OCI-LY1 (cell line): ENCODE measurements at regions not wholly inside any gene's neighbourhood (a gene's known extent, or its start where the extent isn't known, plus 50 kb on each side); places are given as distances from the start of the nearest gene placed in this dataset.

Source experiments
- H2AFZ ChIP-seq: fragments of 200-600 bp; sonication (generic), shearing (Covaris generic); 2 replicates; pipeline ENCODE4 v1.6.0; 2014; ENCODE audit warnings: antibody characterized with exemption, mild to moderate bottlenecking, low read length
- H3F3A ChIP-seq: fragments of 200-600 bp; sonication (generic), shearing (Covaris generic); 2 replicates; pipeline ENCODE4 v1.6.0; 2014; ENCODE audit warnings: mild to moderate bottlenecking, antibody characterized with exemption, low read length, moderate library complexity; ENCODE audit not compliant: insufficient read depth
- H3K27ac ChIP-seq: fragments of 200-600 bp; sonication (generic); 2 replicates; pipeline ENCODE4 v1.5.1; 2014; ENCODE audit warnings: low read length, mixed run types, mild to moderate bottlenecking, low read depth; ENCODE audit not compliant: poor library complexity, severe bottlenecking
- H3K27me3 ChIP-seq: fragments of 200-600 bp; sonication (generic); 2 replicates; pipeline ENCODE4 v1.6.0; 2014; ENCODE audit warnings: antibody characterized with exemption, mild to moderate bottlenecking, low read length, moderate library complexity; ENCODE audit not compliant: insufficient read depth
- H3K36me3 ChIP-seq: fragments of 200-600 bp; sonication (generic); 2 replicates; pipeline ENCODE4 v1.6.1; 2014; ENCODE audit warnings: mild to moderate bottlenecking, antibody characterized with exemption, low read length, moderate library complexity, mixed read lengths; ENCODE audit not compliant: insufficient read depth
- H3K4me1 ChIP-seq: fragments of 200-600 bp; sonication (generic); 2 replicates; pipeline ENCODE4 v1.5.1; 2014; ENCODE audit warnings: mild to moderate bottlenecking, low read length, moderate library complexity; ENCODE audit not compliant: insufficient read depth, severe bottlenecking
- H3K4me2 ChIP-seq: fragments of 200-600 bp; sonication (generic), shearing (Covaris generic); 2 replicates; pipeline ENCODE4 v1.6.1; 2014; ENCODE audit warnings: low read length
- H3K4me3 ChIP-seq: fragments of 200-600 bp; sonication (generic); 2 replicates; pipeline ENCODE4 v1.5.1; 2014; ENCODE audit warnings: low read length, low read depth, mild to moderate bottlenecking, mixed read lengths; ENCODE audit not compliant: poor library complexity, severe bottlenecking
- H3K79me2 ChIP-seq: fragments of 200-600 bp; shearing (Covaris generic); 2 replicates; pipeline ENCODE4 v1.6.1; 2016; ENCODE audit warnings: mixed run types, low read length, mixed read lengths; ENCODE audit not compliant: insufficient read depth
- H3K9ac ChIP-seq: fragments of 200-600 bp; sonication (generic), shearing (Covaris generic); 2 replicates; pipeline ENCODE4 v1.6.1; 2014; ENCODE audit warnings: mild to moderate bottlenecking, low read length, mixed read lengths
- H3K9me2 ChIP-seq: fragments of 200-600 bp; sonication (generic), shearing (Covaris generic); 2 replicates; pipeline ENCODE4 v1.6.1; 2014; ENCODE audit warnings: low read depth, mild to moderate bottlenecking, low read length, mixed read lengths
- H3K9me3 ChIP-seq: fragments of 200-600 bp; shearing (Covaris generic); 2 replicates; pipeline ENCODE4 v1.6.1; 2014; ENCODE audit warnings: low read length, mixed read lengths
- H4K20me1 ChIP-seq: fragments of 200-600 bp; sonication (generic), shearing (Covaris generic); 2 replicates; pipeline ENCODE4 v1.6.0; 2016; ENCODE audit warnings: mild to moderate bottlenecking, low read length; ENCODE audit not compliant: insufficient read depth
- EZH2 ChIP-seq: fragments of 200-600 bp; sonication (generic), shearing (Covaris generic); IDR thresholded peaks from 2 replicates; pipeline ENCODE4 v1.8.0; 2017; ENCODE audit warnings: borderline replicate concordance, mixed run types, mild to moderate bottlenecking, antibody characterized with exemption, low read length, moderate library complexity, mixed read lengths
- TF ChIP-seq, protein P1 (sequence below): fragments of 200-600 bp; sonication (generic), shearing (Covaris generic); IDR thresholded peaks from 2 replicates; pipeline ENCODE4 v1.5.1; 2017; ENCODE audit warnings: mild to moderate bottlenecking, antibody characterized with exemption, low read length, moderate library complexity, mixed read lengths

GRCh38 chr4:84366161-84366560, 132.9 kb downstream of the NKX6-1 start:
- Histone ChIP-seq H4K20me1 (no peaks in the 10 kb centered on the region), H3K27me3 (no peaks in the 10 kb centered on the region), H3K9ac (no peak overlapping the region), H3K4me3 (no peak overlapping the region), H3K27ac (no peak overlapping the region), H3K4me2 (no peak overlapping the region), H3K36me3 (no peaks in the 10 kb centered on the region), H3F3A (no peaks in the 10 kb centered on the region), H3K9me3 (no peaks in the 10 kb centered on the region), H3K9me2 (no peaks in the 10 kb centered on the region), H2AFZ (no peak overlapping the region), H3K79me2 (no peaks in the 10 kb centered on the region), H3K4me1 (no peaks in the 10 kb centered on the region)
- TF ChIP-seq EZH2, result no peak
- TF ChIP-seq, protein P1, sequence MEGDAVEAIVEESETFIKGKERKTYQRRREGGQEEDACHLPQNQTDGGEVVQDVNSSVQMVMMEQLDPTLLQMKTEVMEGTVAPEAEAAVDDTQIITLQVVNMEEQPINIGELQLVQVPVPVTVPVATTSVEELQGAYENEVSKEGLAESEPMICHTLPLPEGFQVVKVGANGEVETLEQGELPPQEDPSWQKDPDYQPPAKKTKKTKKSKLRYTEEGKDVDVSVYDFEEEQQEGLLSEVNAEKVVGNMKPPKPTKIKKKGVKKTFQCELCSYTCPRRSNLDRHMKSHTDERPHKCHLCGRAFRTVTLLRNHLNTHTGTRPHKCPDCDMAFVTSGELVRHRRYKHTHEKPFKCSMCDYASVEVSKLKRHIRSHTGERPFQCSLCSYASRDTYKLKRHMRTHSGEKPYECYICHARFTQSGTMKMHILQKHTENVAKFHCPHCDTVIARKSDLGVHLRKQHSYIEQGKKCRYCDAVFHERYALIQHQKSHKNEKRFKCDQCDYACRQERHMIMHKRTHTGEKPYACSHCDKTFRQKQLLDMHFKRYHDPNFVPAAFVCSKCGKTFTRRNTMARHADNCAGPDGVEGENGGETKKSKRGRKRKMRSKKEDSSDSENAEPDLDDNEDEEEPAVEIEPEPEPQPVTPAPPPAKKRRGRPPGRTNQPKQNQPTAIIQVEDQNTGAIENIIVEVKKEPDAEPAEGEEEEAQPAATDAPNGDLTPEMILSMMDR, result no peak

DNA sequence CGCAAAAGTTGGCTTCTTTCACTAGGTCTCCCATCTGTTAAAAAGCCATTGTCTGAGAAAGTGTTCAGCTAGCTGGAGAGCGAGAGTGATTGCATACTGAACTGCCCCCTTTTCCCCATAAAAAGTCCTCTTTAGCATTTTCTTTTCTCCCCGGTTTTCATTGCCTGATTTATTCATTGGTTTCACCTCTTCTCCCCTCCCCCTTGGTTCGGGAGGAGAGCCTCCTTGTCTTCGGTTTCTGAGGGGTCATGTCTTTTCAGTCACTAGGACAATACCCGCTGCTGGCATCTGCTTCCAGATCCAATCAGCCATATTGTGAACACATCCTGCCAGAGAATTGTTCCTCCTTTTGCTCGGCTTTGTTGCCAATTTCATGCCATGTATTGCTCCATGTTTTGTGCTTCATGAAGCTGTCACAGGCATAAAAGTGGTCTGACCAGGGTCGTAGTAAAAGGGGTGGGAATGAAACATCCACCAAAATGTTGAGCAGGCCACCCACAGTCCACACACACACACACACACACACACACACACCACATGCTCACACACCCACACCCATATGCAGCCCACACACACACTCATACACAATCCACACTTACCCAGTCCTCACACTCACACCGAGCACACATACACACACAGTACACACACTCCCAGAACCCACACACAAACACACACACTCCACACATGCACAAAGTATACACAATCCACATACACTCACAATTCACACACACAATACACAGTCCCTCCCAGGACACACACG, 136.0 kb downstream of the NKX6-1 start:
- Histone ChIP-seq H4K20me1 (no peaks in the 10 kb centered on the region), H3K79me2 (no peaks in the 10 kb centered on the region), H3K27ac (no peak overlapping the region), H3K9me3 (no peaks in the 10 kb centered on the region), H3K27me3 (no peaks in the 10 kb centered on the region), H3F3A (no peaks in the 10 kb centered on the region), H3K9ac (no peak overlapping the region), H3K4me3 (no peak overlapping the region), H2AFZ (no peak overlapping the region), H3K4me2 (no peak overlapping the region), H3K4me1 (no peaks in the 10 kb centered on the region), H3K9me2 (no peaks in the 10 kb centered on the region), H3K36me3 (no peaks in the 10 kb centered on the region)
- no peak for TF ChIP-seq EZH2
- TF ChIP-seq, protein P1, result no peak

DNA sequence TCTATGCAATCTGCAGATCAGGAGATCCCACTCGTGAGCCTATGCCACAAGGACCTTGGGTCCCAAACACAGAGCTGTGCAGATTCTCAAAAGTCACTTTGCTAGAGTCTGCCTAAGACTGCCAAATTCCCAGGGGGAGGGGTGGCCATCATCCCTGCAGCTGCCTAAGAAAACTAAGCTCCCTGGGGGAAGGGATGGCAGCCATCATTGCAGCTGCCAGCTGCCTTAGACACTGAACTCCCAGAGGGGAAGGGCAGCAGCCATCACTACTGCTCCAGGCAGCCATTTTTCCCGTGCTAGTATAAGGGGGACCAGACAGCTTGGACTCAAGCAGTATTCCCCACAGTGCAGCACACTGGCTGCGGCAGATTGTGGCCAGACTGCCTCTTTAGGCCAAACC, 156.9 kb downstream of the NKX6-1 start:
- no peaks in the 10 kb centered on the region for H4K20me1 ChIP-seq
- H3K27me3 ChIP-seq, result no peaks in the 10 kb centered on the region
- H2AFZ ChIP-seq, result no peak overlapping the region
- H3K79me2 ChIP-seq, result no peaks in the 10 kb centered on the region
- H3K4me2 ChIP-seq, result no peak overlapping the region
- H3K27ac ChIP-seq, result no peak overlapping the region
- TF ChIP-seq EZH2, result no peak
- TF ChIP-seq, protein P1, result no peak
- no peaks in the 10 kb centered on the region for H3K4me1 ChIP-seq
- no peak overlapping the region for H3K4me3 ChIP-seq
- no peak overlapping the region for H3K9ac ChIP-seq
- H3K9me2 ChIP-seq, result no peaks in the 10 kb centered on the region
- no peaks in the 10 kb centered on the region for H3F3A ChIP-seq
- H3K36me3 ChIP-seq, result no peaks in the 10 kb centered on the region
- no peaks in the 10 kb centered on the region for H3K9me3 ChIP-seq
